ENCODE measurements at regions not wholly inside any gene's neighbourhood (a gene's known extent, or its start where the extent isn't known, plus 50 kb on each side); places are given as distances from the start of the nearest gene placed in this dataset.

GRCh38 chr9:118561051-118561450, 808.2 kb downstream of the BRINP1 start:
- H3K4me1 ChIP-seq, result no peaks in the 10 kb centered on the region
- intact Hi-C loops (cut with DNase I), result no loop called here
- no peaks in the 10 kb centered on the region for H3K36me3 ChIP-seq
- H3K27ac ChIP-seq, result no peak overlapping the region
- no peak for FAIRE-seq
- no peak overlapping the region for H3K4me3 ChIP-seq
- no peaks in the 10 kb centered on the region for H3K9me3 ChIP-seq
- no peak for DNase-seq
- TF ChIP-seq CTCF (IDR thresholded peaks at IDR 0.05), result no peak
- no peak for ATAC-seq
- no peaks in the 10 kb centered on the region for H3K27me3 ChIP-seq
- WGBS, 2 donors, result 46 to 64% methylated on average over 3 of the region's 3 CpGs

GRCh38 chr9:118563677-118564076, 805.6 kb downstream of the BRINP1 start:
- WGBS, 2 donors, result 50 to 63% methylated on average over 2 of the region's 2 CpGs
- no peak for TF ChIP-seq CTCF (IDR thresholded peaks at IDR 0.05)
- H3K27me3 ChIP-seq, result no peaks in the 10 kb centered on the region
- no peak for ATAC-seq
- intact Hi-C loops (cut with DNase I), result no loop called here
- no peak for FAIRE-seq
- no peaks in the 10 kb centered on the region for H3K36me3 ChIP-seq
- no peaks in the 10 kb centered on the region for H3K9me3 ChIP-seq
- H3K4me1 ChIP-seq, result no peaks in the 10 kb centered on the region
- H3K27ac ChIP-seq, result no peak overlapping the region
- no peak overlapping the region for H3K4me3 ChIP-seq
- no peak for DNase-seq

GRCh38 chr9:118567861-118568260, 801.4 kb downstream of the BRINP1 start:
- H3K27ac ChIP-seq, result no peak overlapping the region
- ATAC-seq, result no peak
- no peaks in the 10 kb centered on the region for H3K36me3 ChIP-seq
- no peak for DNase-seq
- no peak overlapping the region for H3K4me3 ChIP-seq
- H3K4me1 ChIP-seq, result no peaks in the 10 kb centered on the region
- WGBS, 2 donors, result 60 to 75% methylated on average over 2 of the region's 2 CpGs
- intact Hi-C loops (cut with DNase I), result no loop called here
- FAIRE-seq, result no peak
- H3K27me3 ChIP-seq, result no peaks in the 10 kb centered on the region
- TF ChIP-seq CTCF (IDR thresholded peaks at IDR 0.05), result no peak
- no peaks in the 10 kb centered on the region for H3K9me3 ChIP-seq

- Histone ChIP-seq H3K4me1 (no peaks in the 10 kb centered on the region), H3K36me3 (no peaks in the 10 kb centered on the region), H3K9me3 (no peaks in the 10 kb centered on the region), H3K27ac (no peak overlapping the region), H3K4me3 (no peak overlapping the region), H3K27me3 (no peaks in the 10 kb centered on the region)
- WGBS, 2 donors, result 60 to 68% methylated on average over 3 of the region's 3 CpGs
- FAIRE-seq (no peak), DNase-seq (no peak), ATAC-seq (no peak)
- intact Hi-C loops (cut with DNase I), result no loop called here
- TF ChIP-seq CTCF (IDR thresholded peaks at IDR 0.05), result no peak
These were observed 800.5 kb downstream of the BRINP1 start for GRCh38 chr9:118568704-118569103.

GRCh38 chr9:118569148-118569547, 800.1 kb downstream of the BRINP1 start:
- Histone ChIP-seq H3K27ac (no peak overlapping the region), H3K4me3 (no peak overlapping the region), H3K9me3 (no peaks in the 10 kb centered on the region), H3K4me1 (no peaks in the 10 kb centered on the region), H3K27me3 (no peaks in the 10 kb centered on the region), H3K36me3 (no peaks in the 10 kb centered on the region)
- no peak for DNase-seq
- intact Hi-C loops (cut with DNase I), result no loop called here
- no peak for TF ChIP-seq CTCF (IDR thresholded peaks at IDR 0.05)
- 79 to 81% methylated on average over 3 of the region's 3 CpGs for WGBS, 2 donors
- no peak for FAIRE-seq
- no peak for ATAC-seq
